Body of pancreas (tissue), 4 donors: ENCODE measurements at regions not wholly inside any gene's neighbourhood (a gene's known extent, or its start where the extent isn't known, plus 50 kb on each side); places are given as distances from the start of the nearest gene placed in this dataset.
A peak's percentile ranks its signal among the peaks of the same experiment; 100 is the strongest.

Experiments used
- ATAC-seq: fragments of 150-250 bp; one replicate; pipeline ENCODE4 v1.9.1; 2016
- DNase-seq, 4 donors: peaks; one replicate each; pipeline ENCODE4 v3.0.0-alpha.2; 2019
- H3K27ac ChIP-seq, 4 donors: fragments of 200-600 bp; sonication (generic); 1 replicate in 3 of 4; 2 replicates in 1 of 4; pipeline versions ENCODE4 v1.5.1 to v1.6.1; 2016 to 2019; ENCODE audit warnings: mild to moderate bottlenecking in 1 of 4, mixed read lengths in 1 of 4, moderate library complexity in 1 of 4
- H3K27me3 ChIP-seq, 2 donors: fragments of 200-600 bp; sonication (generic); one replicate each; pipeline ENCODE4 v1.6.0; 2016; ENCODE audit warnings: mild to moderate bottlenecking in 1 of 2
- H3K36me3 ChIP-seq, 2 donors: fragments of 200-600 bp; sonication (generic); replicated peaks in 1 of 2; 2 replicates each; pipeline ENCODE4 v1.5.1; 2016; ENCODE audit warnings: low read depth in 2 of 2; ENCODE audit not compliant: insufficient read depth in 1 of 2
- H3K4me1 ChIP-seq: fragments of 200-600 bp; sonication (generic); one replicate; pipeline ENCODE4 v1.6.0; 2016
- H3K4me3 ChIP-seq, 2 donors: fragments of 200-600 bp; sonication (generic); 1 replicate in 1 of 2; 2 replicates in 1 of 2; pipeline ENCODE4 v1.5.1; 2016 to 2019
- H3K9me3 ChIP-seq, 3 donors: fragments of 200-600 bp; sonication (generic); 1 replicate in 2 of 3; 2 replicates in 1 of 3; pipeline ENCODE4 v1.5.1; 2016
- CTCF ChIP-seq, 7 experiments: fragments of 450-650 bp in 4 of 7; fragments of 200-600 bp in 3 of 7; sonication (generic) in 3 of 7; IDR thresholded peaks; one replicate each; pipeline ENCODE4 v1.5.1; 2016 to 2019; ENCODE audit warnings: antibody characterized with exemption in 7 of 7
- POLR2A ChIP-seq, 3 donors: fragments of 450-650 bp; IDR thresholded peaks; one replicate each; pipeline ENCODE4 v1.6.1; 2016; ENCODE audit warnings: antibody characterized with exemption in 3 of 3, mild to moderate bottlenecking in 2 of 3
- WGBS, 2 donors: methylation state at CpG; one replicate each; pipeline ENCODE4 v1.1.5; 2017; 5-methylcytosine and 5-hydroxymethylcytosine counted together
- intact Hi-C: fragments of 100-400 bp; cut with DNase I; formaldehyde crosslinking; loops from one replicate; pipeline ENCODE4 v1.15.1; 2023

GRCh38 chr2:7355781-7356180 lies 438.6 kb downstream of the RNF144A start:
- no peak for TF ChIP-seq CTCF (IDR thresholded peaks at IDR 0.05)
- TF ChIP-seq POLR2A (IDR thresholded peaks at IDR 0.05) = no peak
- Histone ChIP-seq H3K27ac (peak overlapping the region; percentile 86 to 93 (median 90)), H3K9me3 (no peaks in the 10 kb centered on the region), H3K4me3 (no peak overlapping the region), H3K4me1 (peaks cover 42% of the 10 kb centered on the region), H3K27me3 (no peaks in the 10 kb centered on the region), H3K36me3 (no peaks in the 10 kb centered on the region)
- DNase-seq (no peak), ATAC-seq (no peak)
- intact Hi-C loops = no loop called here
- WGBS, 2 donors = 65 to 72% methylated on average over 9 to 10 of the region's 10 CpGs

- ATAC-seq = peak; percentile 94
- Histone ChIP-seq H3K27me3 (no peaks in the 10 kb centered on the region), H3K27ac (peak overlapping the region; percentile 86 to 93 (median 90)), H3K4me3 (no peak overlapping the region), H3K9me3 (no peaks in the 10 kb centered on the region), H3K4me1 (peaks cover 37% of the 10 kb centered on the region), H3K36me3 (no peaks in the 10 kb centered on the region)
- 24 to 25% methylated on average over 6 to 11 of the region's 11 CpGs for WGBS, 2 donors
- TF ChIP-seq CTCF (IDR thresholded peaks at IDR 0.05) (peak; percentile 10 to 83 (median 72)), POLR2A (IDR thresholded peaks at IDR 0.05) (peak in 2 of 3 donors; percentile 49 to 51)
- DNase-seq = peak; percentile 91 to 97 (median 95)
- intact Hi-C loops = no loop called here
These were observed 439.8 kb downstream of the RNF144A start for GRCh38 chr2:7356909-7357584.

- Histone ChIP-seq H3K4me1 (peaks cover 37% of the 10 kb centered on the region), H3K27me3 (no peaks in the 10 kb centered on the region), H3K36me3 (no peaks in the 10 kb centered on the region), H3K27ac (peak overlapping the region in 3 of 4 donors; percentile 86 to 91 (median 89)), H3K9me3 (no peaks in the 10 kb centered on the region), H3K4me3 (no peak overlapping the region)
- WGBS, 2 donors = 90 to 92% methylated on average over 2 of the region's 2 CpGs
- DNase-seq = no peak
- ATAC-seq = no peak
- intact Hi-C loops = no loop called here
- TF ChIP-seq CTCF (IDR thresholded peaks at IDR 0.05) (no peak), POLR2A (IDR thresholded peaks at IDR 0.05) (no peak)
These were observed 440.8 kb downstream of the RNF144A start for GRCh38 chr2:7357993-7358392.

- no peaks in the 10 kb centered on the region for H3K27me3 ChIP-seq
- DNase-seq = no peak
- no peaks in the 10 kb centered on the region for H3K9me3 ChIP-seq
- no peak for ATAC-seq
- TF ChIP-seq POLR2A (IDR thresholded peaks at IDR 0.05) (no peak), CTCF (IDR thresholded peaks at IDR 0.05) (no peak)
- 61 to 65% methylated on average over 8 of the region's 8 CpGs for WGBS, 2 donors
- no peaks in the 10 kb centered on the region for H3K36me3 ChIP-seq
- H3K27ac ChIP-seq = no peak overlapping the region
- H3K4me1 ChIP-seq = peaks cover 37% of the 10 kb centered on the region
- no peak overlapping the region for H3K4me3 ChIP-seq
- intact Hi-C loops = no loop called here
These were observed 441.7 kb downstream of the RNF144A start for GRCh38 chr2:7358865-7359447.

- Histone ChIP-seq H3K4me3 (no peak overlapping the region), H3K4me1 (peaks cover 4% of the 10 kb centered on the region), H3K27me3 (no peaks in the 10 kb centered on the region), H3K9me3 (no peaks in the 10 kb centered on the region), H3K36me3 (no peaks in the 10 kb centered on the region), H3K27ac (no peak overlapping the region)
- no peak for TF ChIP-seq POLR2A (IDR thresholded peaks at IDR 0.05)
- peak in 3 of 7 experiments; percentile 5 to 23 (median 9) for TF ChIP-seq CTCF (IDR thresholded peaks at IDR 0.05)
- DNase-seq = no peak
- WGBS, 2 donors = 96 to 98% methylated on average over 3 of the region's 3 CpGs
- intact Hi-C loops = no loop called here
- ATAC-seq = no peak
These were observed 446.7 kb downstream of the RNF144A start for GRCh38 chr2:7363906-7364305.
